ENCODE measurements at regions not wholly inside any gene's neighbourhood (a gene's known extent, or its start where the extent isn't known, plus 50 kb on each side); places are given as distances from the start of the nearest gene placed in this dataset.
"Not testable (repeated sequence)": the region's sequence is repeated elsewhere in the genome, so short reads cannot be mapped to it uniquely, and the experiment has no call there.

DNA sequence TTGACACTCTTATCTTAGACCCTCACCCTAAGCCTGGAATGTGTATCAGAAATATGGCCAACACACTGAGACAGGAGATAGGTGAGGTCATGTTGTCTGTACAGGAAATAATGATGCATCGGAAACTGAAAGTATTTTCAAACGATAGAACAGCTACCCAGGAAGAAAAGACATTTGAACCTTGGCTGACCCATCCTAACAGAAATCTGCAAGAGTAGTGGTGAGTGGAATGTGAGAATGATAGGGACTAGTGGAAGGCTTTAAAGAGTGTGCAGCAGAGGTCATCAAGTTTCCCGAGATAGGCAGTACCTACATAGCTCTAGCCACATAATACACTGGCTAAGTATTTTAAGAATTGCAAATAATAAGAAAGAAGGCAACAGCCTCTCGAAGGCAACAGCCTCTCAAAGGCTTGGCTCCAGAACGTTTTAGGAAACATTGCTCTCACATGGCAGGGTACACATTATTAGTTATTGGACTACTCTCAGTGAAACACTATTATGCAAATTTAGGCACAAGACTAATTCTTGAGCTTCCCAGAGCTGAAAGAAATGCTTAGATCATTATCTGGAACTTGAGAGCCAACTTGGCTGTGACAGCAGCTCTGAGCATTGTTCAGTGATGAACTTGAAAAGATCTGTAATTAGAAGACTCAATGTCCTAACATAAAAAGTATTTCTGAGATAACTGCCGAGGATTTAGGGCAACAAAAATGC lies 133.1 kb upstream of the FBXL7 start:
- Histone ChIP-seq H3K27me3 (no peaks in the 10 kb centered on the region), H3K4me1 (no peaks in the 10 kb centered on the region), H3K36me3 (ENCODE audit: low read depth, missing control alignments) (no peaks in the 10 kb centered on the region), H3K4me3 (no peak overlapping the region), H3K27ac (no peak overlapping the region), H3K9me3 (no peaks in the 10 kb centered on the region)
- WGBS, 2 donors = 45 to 48% methylated on average over 6 of the region's 6 CpGs
- intact Hi-C loops (cut with DNase I; ENCODE audit: low total_unique reads) = no loop called here
- TF ChIP-seq POLR2A (IDR thresholded peaks at IDR 0.05) = no peak
- TF ChIP-seq, protein P1, sequence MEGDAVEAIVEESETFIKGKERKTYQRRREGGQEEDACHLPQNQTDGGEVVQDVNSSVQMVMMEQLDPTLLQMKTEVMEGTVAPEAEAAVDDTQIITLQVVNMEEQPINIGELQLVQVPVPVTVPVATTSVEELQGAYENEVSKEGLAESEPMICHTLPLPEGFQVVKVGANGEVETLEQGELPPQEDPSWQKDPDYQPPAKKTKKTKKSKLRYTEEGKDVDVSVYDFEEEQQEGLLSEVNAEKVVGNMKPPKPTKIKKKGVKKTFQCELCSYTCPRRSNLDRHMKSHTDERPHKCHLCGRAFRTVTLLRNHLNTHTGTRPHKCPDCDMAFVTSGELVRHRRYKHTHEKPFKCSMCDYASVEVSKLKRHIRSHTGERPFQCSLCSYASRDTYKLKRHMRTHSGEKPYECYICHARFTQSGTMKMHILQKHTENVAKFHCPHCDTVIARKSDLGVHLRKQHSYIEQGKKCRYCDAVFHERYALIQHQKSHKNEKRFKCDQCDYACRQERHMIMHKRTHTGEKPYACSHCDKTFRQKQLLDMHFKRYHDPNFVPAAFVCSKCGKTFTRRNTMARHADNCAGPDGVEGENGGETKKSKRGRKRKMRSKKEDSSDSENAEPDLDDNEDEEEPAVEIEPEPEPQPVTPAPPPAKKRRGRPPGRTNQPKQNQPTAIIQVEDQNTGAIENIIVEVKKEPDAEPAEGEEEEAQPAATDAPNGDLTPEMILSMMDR (IDR thresholded peaks at IDR 0.05) = no peak
- DNase-seq = no peak

DNA sequence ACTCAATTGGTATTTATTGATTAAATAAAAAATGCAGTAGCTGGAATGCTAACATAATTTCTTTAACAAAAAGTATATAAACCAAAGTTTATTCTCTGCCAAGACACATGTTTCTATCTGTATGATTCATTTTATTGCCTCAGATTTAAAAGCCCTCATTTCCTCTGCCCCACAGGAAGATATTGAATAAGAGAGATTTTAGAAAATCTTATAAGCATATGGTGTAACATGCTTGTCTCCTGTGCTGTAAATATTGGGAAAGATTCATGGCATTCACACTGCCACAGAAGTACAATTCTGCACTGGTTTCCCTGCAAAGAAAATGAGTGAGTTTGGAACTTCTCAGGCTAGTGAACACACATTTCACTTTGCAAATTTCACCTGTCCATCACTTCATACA lies 134.9 kb upstream of the FBXL7 start:
- H3K9me3 ChIP-seq = no peaks in the 10 kb centered on the region
- intact Hi-C loops (cut with DNase I; ENCODE audit: low total_unique reads) = no loop called here
- no peak for DNase-seq

DNA sequence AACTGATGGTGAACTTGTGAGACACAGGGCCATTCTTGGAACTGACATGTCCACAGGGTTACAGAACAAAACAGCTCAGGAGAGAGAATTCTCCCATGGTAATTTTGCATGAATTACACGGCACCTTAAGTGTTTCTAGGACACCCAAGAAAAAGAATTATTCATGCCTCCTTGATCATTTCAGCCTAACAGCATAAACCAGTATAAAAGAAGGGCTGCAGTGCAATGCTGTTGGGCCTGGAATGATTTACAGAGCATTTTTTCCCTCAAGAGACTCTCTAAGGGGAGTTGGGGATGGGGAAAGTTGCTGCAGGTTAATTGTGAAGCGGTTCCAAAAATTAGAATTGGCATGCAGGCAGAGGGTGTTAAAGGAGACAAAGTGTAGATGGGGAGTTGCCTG lies 136.4 kb upstream of the FBXL7 start:
- intact Hi-C loops (cut with DNase I; ENCODE audit: low total_unique reads) = no loop called here
- Histone ChIP-seq H3K9me3 (no peaks in the 10 kb centered on the region), H3K36me3 (ENCODE audit: low read depth, missing control alignments) (no peaks in the 10 kb centered on the region), H3K4me1 (no peaks in the 10 kb centered on the region), H3K27me3 (no peaks in the 10 kb centered on the region), H3K4me3 (no peak overlapping the region), H3K27ac (no peak overlapping the region)
- DNase-seq = no peak
- TF ChIP-seq, protein P1 (IDR thresholded peaks at IDR 0.05) = no peak
- no peak for TF ChIP-seq POLR2A (IDR thresholded peaks at IDR 0.05)
- 84 to 85% methylated on average over 2 of the region's 2 CpGs for WGBS, 2 donors

More for the DNA sequence above, 134.9 kb upstream of the FBXL7 start:
- Histone ChIP-seq H3K4me3 (no peak overlapping the region), H3K27ac (no peak overlapping the region), H3K4me1 (no peaks in the 10 kb centered on the region), H3K27me3 (no peaks in the 10 kb centered on the region), H3K36me3 (ENCODE audit: low read depth, missing control alignments) (no peaks in the 10 kb centered on the region)
- no peak for TF ChIP-seq POLR2A (IDR thresholded peaks at IDR 0.05)
- TF ChIP-seq, protein P1 (IDR thresholded peaks at IDR 0.05) = no peak

DNA sequence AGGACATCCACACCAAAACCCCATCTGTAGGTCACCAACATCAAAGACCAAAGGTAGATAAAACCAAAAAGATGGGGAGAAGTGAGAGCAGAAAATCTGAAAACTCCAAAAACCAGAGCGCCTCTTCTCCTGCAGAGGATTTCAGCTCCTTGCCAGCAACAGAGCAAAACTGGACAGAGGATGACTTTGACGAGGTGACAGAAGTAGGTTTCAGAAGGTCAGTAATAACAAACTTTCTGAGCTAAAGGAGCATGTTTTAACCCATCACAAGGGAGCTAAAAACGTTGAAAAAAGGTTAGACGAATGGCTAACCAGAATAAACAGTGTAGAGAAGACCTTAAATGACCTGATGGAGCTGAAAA lies 142.9 kb upstream of the FBXL7 start:
- WGBS, 2 donors = 75 to 89% methylated on average over 4 of the region's 4 CpGs

DNA sequence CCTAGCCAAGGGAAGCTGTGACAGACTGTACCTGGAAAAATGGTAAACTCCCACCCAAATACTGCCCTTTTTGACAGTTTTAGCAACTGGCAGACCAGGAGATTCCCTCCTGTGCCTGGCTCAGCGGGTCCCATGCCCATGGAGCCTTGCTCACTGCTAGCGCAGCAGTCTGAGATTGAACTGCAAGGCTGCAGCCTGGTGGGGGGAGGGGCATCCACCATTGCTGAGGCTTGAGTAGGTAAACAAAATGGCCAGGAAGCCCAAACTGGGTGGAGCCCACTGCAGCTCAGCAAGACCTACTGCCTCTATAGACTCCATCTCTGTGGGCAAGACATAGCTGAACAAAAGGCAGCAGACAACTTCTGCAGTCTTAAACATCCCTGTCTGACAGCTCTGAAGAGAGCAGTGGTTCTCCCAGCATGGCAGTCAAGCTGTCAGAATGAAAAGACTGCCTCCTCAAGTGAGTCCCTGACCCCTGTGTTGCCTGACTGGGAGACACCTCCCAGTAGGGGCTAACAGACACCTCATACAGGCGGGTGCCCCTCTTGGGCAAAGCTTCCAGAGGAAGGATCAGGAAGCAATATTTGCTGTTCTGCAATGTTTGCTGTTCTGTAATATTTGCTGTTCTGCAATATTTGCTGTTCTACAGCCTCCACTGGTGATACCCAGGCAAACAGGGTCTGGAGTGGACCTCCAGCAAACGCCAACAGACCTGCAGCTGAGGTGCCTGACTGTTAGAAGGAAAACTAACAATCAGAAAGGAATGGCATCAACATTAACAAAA lies 143.5 kb upstream of the FBXL7 start:
- H3K27me3 ChIP-seq; H3K4me3 ChIP-seq; H3K27ac ChIP-seq; intact Hi-C loops (cut with DNase I; ENCODE audit: low total_unique reads); H3K36me3 ChIP-seq (ENCODE audit: low read depth, missing control alignments); H3K4me1 ChIP-seq; H3K9me3 ChIP-seq; DNase-seq: not testable (repeated sequence)
- 96 to 97% methylated on average over 3 to 4 of the region's 4 CpGs for WGBS, 2 donors

More for the DNA sequence above, 142.9 kb upstream of the FBXL7 start:
- H3K9me3 ChIP-seq; H3K27me3 ChIP-seq; H3K27ac ChIP-seq; H3K4me3 ChIP-seq; DNase-seq; H3K4me1 ChIP-seq; H3K36me3 ChIP-seq (ENCODE audit: low read depth, missing control alignments); intact Hi-C loops (cut with DNase I; ENCODE audit: low total_unique reads): not testable (repeated sequence)

Measured in testis (tissue), 2 donors.